Astrocyte (in vitro differentiated cells and primary cell): ENCODE measurements at regions not wholly inside any gene's neighbourhood (a gene's known extent, or its start where the extent isn't known, plus 50 kb on each side); places are given as distances from the start of the nearest gene placed in this dataset.

Experiments
- DNase-seq: peaks from one replicate; pipeline ENCODE4 v3.0.0-alpha.2; 2010; ENCODE audit warnings: low read depth
- FAIRE-seq: peaks from 2 replicates; lab custom pipeline; 2011; peaks lifted over from hg19 to GRCh38; lab: Jason Lieb, UNC
- H2AFZ ChIP-seq: 2 replicates; pipeline ENCODE4 v1.6.0; 2012; ENCODE audit warnings: low read depth, low read length, inconsistent platforms
- H3K27ac ChIP-seq: 2 replicates; pipeline ENCODE4 v1.5.1; 2011; ENCODE audit warnings: low read depth, low read length, inconsistent platforms
- H3K27me3 ChIP-seq: 2 replicates; pipeline ENCODE4 v1.6.0; 2011; ENCODE audit warnings: low read length, inconsistent platforms; ENCODE audit not compliant: insufficient read depth
- H3K36me3 ChIP-seq: 2 replicates; pipeline ENCODE4 v1.5.1; 2011; ENCODE audit warnings: low read length, inconsistent platforms; ENCODE audit not compliant: insufficient read depth
- H3K4me1 ChIP-seq: 2 replicates; pipeline ENCODE4 v1.5.1; 2011; ENCODE audit warnings: low read length, inconsistent platforms; ENCODE audit not compliant: insufficient read depth
- H3K4me2 ChIP-seq: 2 replicates; pipeline ENCODE4 v1.6.0; 2012; ENCODE audit warnings: low read length, inconsistent platforms
- H3K4me3 ChIP-seq: 2 replicates; pipeline ENCODE4 v1.5.1; 2011; ENCODE audit warnings: low read depth, mild to moderate bottlenecking, low read length, inconsistent platforms; ENCODE audit not compliant: insufficient read depth
- H3K79me2 ChIP-seq: 2 replicates; pipeline ENCODE4 v1.6.0; 2012; ENCODE audit warnings: mild to moderate bottlenecking, low read length, inconsistent platforms; ENCODE audit not compliant: insufficient read depth
- H3K9ac ChIP-seq: 2 replicates; pipeline ENCODE4 v1.6.0; 2012; ENCODE audit warnings: mild to moderate bottlenecking, low read length, inconsistent platforms
- H3K9me3 ChIP-seq: 2 replicates; pipeline ENCODE4 v1.5.1; 2012; ENCODE audit warnings: low read depth, mild to moderate bottlenecking, low read length, inconsistent platforms; ENCODE audit not compliant: insufficient read depth
- H4K20me1 ChIP-seq: 2 replicates; pipeline ENCODE4 v1.6.0; 2012; ENCODE audit warnings: low read length, inconsistent platforms; ENCODE audit not compliant: insufficient read depth
- H3K27ac Mint-ChIP-seq: one replicate; pipeline ENCODE4 v1.8.0; 2021; ENCODE audit warnings: mild to moderate bottlenecking, mixed read lengths; ENCODE audit not compliant: unreplicated experiment
- H3K27me3 Mint-ChIP-seq: one replicate; pipeline ENCODE4 v1.8.0; 2021; ENCODE audit warnings: low read depth, mixed read lengths; ENCODE audit not compliant: unreplicated experiment
- H3K36me3 Mint-ChIP-seq: one replicate; pipeline ENCODE4 v1.8.0; 2021; ENCODE audit warnings: low read depth, mixed read lengths; ENCODE audit not compliant: unreplicated experiment
- H3K4me1 Mint-ChIP-seq: one replicate; pipeline ENCODE4 v1.8.0; 2021; ENCODE audit warnings: low read depth, mixed read lengths; ENCODE audit not compliant: unreplicated experiment
- H3K4me3 Mint-ChIP-seq: one replicate; pipeline ENCODE4 v1.8.0; 2021; ENCODE audit warnings: mild to moderate bottlenecking, moderate library complexity, mixed read lengths; ENCODE audit not compliant: unreplicated experiment
- H3K9me3 Mint-ChIP-seq: one replicate; pipeline ENCODE4 v1.8.0; 2021; ENCODE audit warnings: mild to moderate bottlenecking, mixed read lengths; ENCODE audit not compliant: unreplicated experiment
- EZH2 ChIP-seq: IDR thresholded peaks from 2 replicates; pipeline ENCODE4 v1.6.1; 2012; ENCODE audit warnings: mild to moderate bottlenecking, low read length, inconsistent platforms; ENCODE audit not compliant: insufficient read depth
- TF ChIP-seq, protein P1 (sequence below): IDR thresholded peaks from 2 replicates; pipeline ENCODE4 v1.5.1; 2011; ENCODE audit warnings: low read depth, mild to moderate bottlenecking, inconsistent platforms, low read length, moderate library complexity; ENCODE audit not compliant: insufficient read depth

- FAIRE-seq = no peak
- Histone ChIP-seq H3K9ac (no peak overlapping the region), H3K79me2 (no peaks in the 10 kb centered on the region), H3K4me1 (no peaks in the 10 kb centered on the region), H3K27ac (no peak overlapping the region), H2AFZ (no peak overlapping the region), H3K9me3 (peaks cover 2% of the 10 kb centered on the region), H3K27me3 (no peaks in the 10 kb centered on the region), H3K4me3 (no peak overlapping the region), H3K4me2 (no peak overlapping the region), H3K36me3 (no peaks in the 10 kb centered on the region), H4K20me1 (no peaks in the 10 kb centered on the region)
- Mint-ChIP-seq H3K27me3 (no peaks in the 10 kb centered on the region), H3K4me1 (no peaks in the 10 kb centered on the region), H3K36me3 (no peaks in the 10 kb centered on the region), H3K4me3 (no peak overlapping the region), H3K9me3 (no peaks in the 10 kb centered on the region), H3K27ac (no peak overlapping the region)
- TF ChIP-seq, protein P1, sequence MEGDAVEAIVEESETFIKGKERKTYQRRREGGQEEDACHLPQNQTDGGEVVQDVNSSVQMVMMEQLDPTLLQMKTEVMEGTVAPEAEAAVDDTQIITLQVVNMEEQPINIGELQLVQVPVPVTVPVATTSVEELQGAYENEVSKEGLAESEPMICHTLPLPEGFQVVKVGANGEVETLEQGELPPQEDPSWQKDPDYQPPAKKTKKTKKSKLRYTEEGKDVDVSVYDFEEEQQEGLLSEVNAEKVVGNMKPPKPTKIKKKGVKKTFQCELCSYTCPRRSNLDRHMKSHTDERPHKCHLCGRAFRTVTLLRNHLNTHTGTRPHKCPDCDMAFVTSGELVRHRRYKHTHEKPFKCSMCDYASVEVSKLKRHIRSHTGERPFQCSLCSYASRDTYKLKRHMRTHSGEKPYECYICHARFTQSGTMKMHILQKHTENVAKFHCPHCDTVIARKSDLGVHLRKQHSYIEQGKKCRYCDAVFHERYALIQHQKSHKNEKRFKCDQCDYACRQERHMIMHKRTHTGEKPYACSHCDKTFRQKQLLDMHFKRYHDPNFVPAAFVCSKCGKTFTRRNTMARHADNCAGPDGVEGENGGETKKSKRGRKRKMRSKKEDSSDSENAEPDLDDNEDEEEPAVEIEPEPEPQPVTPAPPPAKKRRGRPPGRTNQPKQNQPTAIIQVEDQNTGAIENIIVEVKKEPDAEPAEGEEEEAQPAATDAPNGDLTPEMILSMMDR = no peak
- no peak for TF ChIP-seq EZH2
- no peak for DNase-seq
Observed at GRCh38 chr7:53812135-53812534, 730.0 kb upstream of the VSTM2A start.

DNA sequence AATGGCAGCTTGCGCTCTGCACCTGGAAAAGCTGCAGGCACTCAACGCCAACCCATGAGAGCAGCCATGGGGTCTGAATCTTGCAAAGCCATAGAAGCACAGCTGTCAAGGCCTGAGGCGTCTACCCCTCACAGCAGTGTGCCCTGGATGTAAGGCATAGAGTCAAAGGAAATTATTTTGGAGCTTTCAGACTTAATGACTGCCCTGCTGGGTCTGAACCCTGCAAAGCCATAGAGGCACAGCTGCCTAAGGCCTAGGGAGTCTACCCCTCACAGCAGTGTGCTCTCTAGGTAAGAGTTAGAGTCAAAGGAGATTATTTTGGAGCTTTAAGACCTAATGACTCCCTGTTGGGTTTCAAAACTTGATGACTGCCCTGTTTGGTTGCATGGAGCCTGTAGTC is 706.9 kb upstream of the VSTM2A start:
- Histone ChIP-seq H2AFZ (no peak overlapping the region), H3K27me3 (no peaks in the 10 kb centered on the region), H3K4me3 (no peak overlapping the region), H3K27ac (no peak overlapping the region), H3K79me2 (no peaks in the 10 kb centered on the region), H3K36me3 (no peaks in the 10 kb centered on the region), H3K4me2 (no peak overlapping the region), H3K9me3 (no peaks in the 10 kb centered on the region), H3K9ac (no peak overlapping the region), H4K20me1 (no peaks in the 10 kb centered on the region), H3K4me1 (no peaks in the 10 kb centered on the region)
- Mint-ChIP-seq H3K27me3 (no peaks in the 10 kb centered on the region), H3K4me1 (no peaks in the 10 kb centered on the region), H3K4me3 (no peak overlapping the region), H3K9me3 (peaks cover 4% of the 10 kb centered on the region), H3K36me3 (no peaks in the 10 kb centered on the region), H3K27ac (no peak overlapping the region)
- no peak for DNase-seq
- no peak for FAIRE-seq
- no peak for TF ChIP-seq EZH2
- TF ChIP-seq, protein P1 = no peak

GRCh38 chr7:53877688-53878087 is 664.5 kb upstream of the VSTM2A start:
- Histone ChIP-seq H2AFZ (no peak overlapping the region), H3K9me3 (peaks cover 3% of the 10 kb centered on the region), H3K79me2 (no peaks in the 10 kb centered on the region), H3K4me3 (no peak overlapping the region), H3K4me1 (no peaks in the 10 kb centered on the region), H3K4me2 (no peak overlapping the region), H3K27me3 (no peaks in the 10 kb centered on the region), H4K20me1 (no peaks in the 10 kb centered on the region), H3K9ac (no peak overlapping the region), H3K36me3 (no peaks in the 10 kb centered on the region), H3K27ac (no peak overlapping the region)
- no peaks in the 10 kb centered on the region for H3K4me1 Mint-ChIP-seq
- H3K27ac Mint-ChIP-seq = no peak overlapping the region
- TF ChIP-seq, protein P1 = no peak
- no peak for TF ChIP-seq EZH2
- H3K4me3 Mint-ChIP-seq = no peak overlapping the region
- no peaks in the 10 kb centered on the region for H3K9me3 Mint-ChIP-seq
- H3K36me3 Mint-ChIP-seq = no peaks in the 10 kb centered on the region
- DNase-seq = no peak
- no peaks in the 10 kb centered on the region for H3K27me3 Mint-ChIP-seq
- no peak for FAIRE-seq
